Adrenal gland (tissue), 9 donors: ENCODE measurements at regions not wholly inside any gene's neighbourhood (a gene's known extent, or its start where the extent isn't known, plus 50 kb on each side); places are given as distances from the start of the nearest gene placed in this dataset.

Source experiments
- DNase-seq, 7 donors: peaks; one replicate each; pipeline ENCODE4 v3.0.0-alpha.2; 2019 to 2020
- H3K27ac ChIP-seq, 5 donors: fragments of 200-600 bp; sonication (generic) in 4 of 5; 1 replicate in 3 of 5; 2 replicates in 2 of 5; pipeline versions ENCODE4 v1.5.1 to v1.8.0; 2016 to 2020; ENCODE audit warnings: mild to moderate bottlenecking in 1 of 5
- H3K27me3 ChIP-seq: fragments of 200-600 bp; 2 replicates; pipeline ENCODE4 v1.8.0; 2021
- H3K36me3 ChIP-seq, 2 donors: fragments of 200-600 bp; replicated peaks in 1 of 2; 1 replicate in 1 of 2; 2 replicates in 1 of 2; pipeline versions ENCODE4 v1.5.1 to v1.8.0; 2018 to 2022
- H3K4me1 ChIP-seq, 2 donors: fragments of 200-600 bp; replicated peaks in 1 of 2; 1 replicate in 1 of 2; 2 replicates in 1 of 2; pipeline versions ENCODE4 v1.5.1 to v1.8.0; 2018 to 2021
- H3K4me3 ChIP-seq, 4 donors: fragments of 200-600 bp; sonication (generic) in 3 of 4; one replicate each; pipeline ENCODE4 v1.5.1; 2016 to 2018
- H3K9me3 ChIP-seq, 3 donors: fragments of 200-600 bp; sonication (generic) in 1 of 3; replicated peaks in 1 of 3; 1 replicate in 2 of 3; 2 replicates in 1 of 3; pipeline versions ENCODE4 v1.5.1 to v1.8.0; 2016 to 2021
- POLR2A ChIP-seq, 2 donors: fragments of 450-650 bp; IDR thresholded peaks; one replicate each; pipeline ENCODE4 v1.6.1; 2017; ENCODE audit warnings: antibody characterized with exemption in 2 of 2, mild to moderate bottlenecking in 2 of 2, moderate library complexity in 1 of 2
- WGBS, 4 donors: extraction: QIAGEN DNeasy Blood & Tissue Kit in 2 of 4; methylation state at CpG; one replicate each; pipeline versions ENCODE4 v1.1.5 to v1.1.7; 2013 to 2017; 5-methylcytosine and 5-hydroxymethylcytosine counted together
- intact Hi-C, 2 donors: fragments of 100-400 bp; cut with DNase I; formaldehyde crosslinking; loops; one replicate each; pipeline versions ENCODE4 v1.14.1 to v1.15.0; 2022 to 2023
- TF ChIP-seq, protein P1 (sequence below), 6 experiments: fragments of 450-650 bp in 4 of 6; fragments of 200-600 bp in 2 of 6; sonication (generic) in 1 of 6; IDR thresholded peaks; 1 replicate in 5 of 6; 2 replicates in 1 of 6; pipeline versions ENCODE4 v1.5.1 to v1.8.0; 2016 to 2021; ENCODE audit warnings: antibody characterized with exemption in 6 of 6, mild to moderate bottlenecking in 2 of 6, moderate library complexity in 1 of 6
- donor health status: healthy with polysubstance abuse.
- donor health status: Bipolar disorder and iron deficiency.
- donor health status: DM: yes; HTN: yes; CAD: no.
- donor health status: DM: no; HTN: no; CAD: no.
- donor health status: DM: no; HTN: no; CAD: no.

DNA sequence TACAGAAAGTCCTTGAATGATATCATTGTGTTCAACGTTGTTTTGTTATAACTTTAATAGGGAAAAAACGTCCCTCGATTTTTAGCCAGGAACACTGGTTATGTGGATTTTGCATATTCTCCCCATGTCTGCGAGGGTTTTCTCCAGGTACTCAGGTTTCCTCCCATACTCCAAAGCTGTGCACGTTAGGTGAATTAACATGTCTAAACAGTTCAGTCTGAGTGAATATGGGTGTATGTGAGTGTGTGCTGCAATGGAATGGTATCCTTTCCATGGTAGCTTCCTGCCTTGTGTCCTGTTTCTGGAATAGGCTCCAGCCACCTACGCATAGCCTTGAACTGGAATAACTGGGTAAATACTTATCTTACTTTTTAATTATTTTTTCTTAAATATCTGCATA lies 810.8 kb upstream of the ATXN7L3B start:
- no peaks in the 10 kb centered on the region for H3K9me3 ChIP-seq
- TF ChIP-seq, protein P1, sequence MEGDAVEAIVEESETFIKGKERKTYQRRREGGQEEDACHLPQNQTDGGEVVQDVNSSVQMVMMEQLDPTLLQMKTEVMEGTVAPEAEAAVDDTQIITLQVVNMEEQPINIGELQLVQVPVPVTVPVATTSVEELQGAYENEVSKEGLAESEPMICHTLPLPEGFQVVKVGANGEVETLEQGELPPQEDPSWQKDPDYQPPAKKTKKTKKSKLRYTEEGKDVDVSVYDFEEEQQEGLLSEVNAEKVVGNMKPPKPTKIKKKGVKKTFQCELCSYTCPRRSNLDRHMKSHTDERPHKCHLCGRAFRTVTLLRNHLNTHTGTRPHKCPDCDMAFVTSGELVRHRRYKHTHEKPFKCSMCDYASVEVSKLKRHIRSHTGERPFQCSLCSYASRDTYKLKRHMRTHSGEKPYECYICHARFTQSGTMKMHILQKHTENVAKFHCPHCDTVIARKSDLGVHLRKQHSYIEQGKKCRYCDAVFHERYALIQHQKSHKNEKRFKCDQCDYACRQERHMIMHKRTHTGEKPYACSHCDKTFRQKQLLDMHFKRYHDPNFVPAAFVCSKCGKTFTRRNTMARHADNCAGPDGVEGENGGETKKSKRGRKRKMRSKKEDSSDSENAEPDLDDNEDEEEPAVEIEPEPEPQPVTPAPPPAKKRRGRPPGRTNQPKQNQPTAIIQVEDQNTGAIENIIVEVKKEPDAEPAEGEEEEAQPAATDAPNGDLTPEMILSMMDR (IDR thresholded peaks at IDR 0.05) = no peak
- no peak for TF ChIP-seq POLR2A (IDR thresholded peaks at IDR 0.05)
- DNase-seq = no peak
- no peaks in the 10 kb centered on the region for H3K36me3 ChIP-seq
- intact Hi-C loops = no loop called here
- WGBS, 4 donors = 53 to 58% (median 57%) methylated on average over 6 of the region's 6 CpGs
- no peaks in the 10 kb centered on the region for H3K27me3 ChIP-seq
- no peak overlapping the region for H3K4me3 ChIP-seq
- no peak overlapping the region for H3K27ac ChIP-seq
- H3K4me1 ChIP-seq = no peaks in the 10 kb centered on the region

DNA sequence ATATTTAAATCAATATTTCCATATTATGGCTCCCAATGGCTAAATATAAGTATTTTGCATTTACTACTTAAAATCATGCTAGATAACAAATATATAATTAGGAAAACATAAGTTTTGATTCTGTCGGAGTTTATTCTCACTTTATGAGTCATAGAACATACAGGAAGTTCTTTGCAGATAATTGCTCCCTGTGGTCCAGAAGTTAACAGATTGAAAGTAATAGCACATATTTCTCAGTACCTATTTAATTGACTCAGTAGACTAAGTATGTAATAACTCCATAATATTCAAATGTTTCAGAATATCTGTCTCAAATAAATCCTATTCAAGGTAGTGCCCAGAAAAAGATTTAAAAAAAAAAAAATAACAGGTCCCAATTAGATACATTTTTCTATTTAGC lies 806.0 kb upstream of the ATXN7L3B start:
- Histone ChIP-seq H3K4me1 (no peaks in the 10 kb centered on the region), H3K27me3 (no peaks in the 10 kb centered on the region), H3K9me3 (no peaks in the 10 kb centered on the region), H3K36me3 (no peaks in the 10 kb centered on the region), H3K4me3 (no peak overlapping the region), H3K27ac (no peak overlapping the region)
- no peak for DNase-seq
- intact Hi-C loops = no loop called here
- TF ChIP-seq, protein P1 (IDR thresholded peaks at IDR 0.05) = no peak
- no peak for TF ChIP-seq POLR2A (IDR thresholded peaks at IDR 0.05)
- WGBS, 4 donors = 38 to 52% (median 43%) methylated on average over 1 of the region's 1 CpG

DNA sequence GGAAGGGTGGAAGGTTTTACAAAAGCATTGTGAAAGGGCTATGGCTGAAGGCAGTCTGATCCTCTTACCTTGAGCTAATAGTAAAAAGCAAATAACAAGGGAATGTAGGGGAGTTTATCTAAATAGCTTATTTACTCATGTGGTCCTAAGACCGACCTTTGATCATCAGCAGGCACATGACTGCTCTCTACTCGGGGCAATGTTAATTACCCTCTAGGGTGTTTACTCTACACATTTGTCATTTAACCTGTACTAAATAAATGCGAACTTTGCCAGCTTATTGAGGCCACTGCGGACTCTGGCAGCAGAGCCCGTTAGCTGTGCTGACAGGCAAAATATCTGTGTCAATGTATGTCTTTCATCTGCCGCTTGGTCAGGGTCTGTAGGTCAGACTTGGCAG lies 768.3 kb upstream of the ATXN7L3B start:
- no peaks in the 10 kb centered on the region for H3K4me1 ChIP-seq
- H3K36me3 ChIP-seq = no peaks in the 10 kb centered on the region
- no peaks in the 10 kb centered on the region for H3K27me3 ChIP-seq
- H3K9me3 ChIP-seq = no peaks in the 10 kb centered on the region
- no peak overlapping the region for H3K27ac ChIP-seq
- intact Hi-C loops = no loop called here
- WGBS, 4 donors = 48 to 55% (median 53%) methylated on average over 6 of the region's 6 CpGs
- no peak for TF ChIP-seq POLR2A (IDR thresholded peaks at IDR 0.05)
- H3K4me3 ChIP-seq = no peak overlapping the region
- DNase-seq = no peak

DNA sequence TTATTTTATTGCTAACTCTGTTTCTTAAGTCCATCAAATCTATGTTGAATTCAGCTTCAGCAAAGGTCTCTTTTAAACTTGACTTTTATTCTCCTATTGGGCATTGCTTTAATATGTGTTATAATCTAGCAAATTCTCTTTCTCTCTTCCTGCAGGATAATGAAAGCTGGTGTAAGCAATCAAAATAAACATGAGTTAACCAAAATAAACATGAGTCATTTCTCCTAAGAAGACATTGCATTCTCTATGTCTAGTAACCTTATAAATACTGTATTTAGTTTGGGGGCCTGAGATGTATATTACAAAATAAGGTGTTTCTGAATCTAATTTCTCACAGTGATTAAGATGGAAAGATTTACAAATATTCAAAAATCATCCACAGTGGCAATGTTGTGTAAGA lies 739.1 kb upstream of the ATXN7L3B start:
- Histone ChIP-seq H3K4me1 (no peaks in the 10 kb centered on the region), H3K9me3 (no peaks in the 10 kb centered on the region), H3K36me3 (no peaks in the 10 kb centered on the region), H3K27me3 (no peaks in the 10 kb centered on the region), H3K27ac (no peak overlapping the region), H3K4me3 (no peak overlapping the region)
- intact Hi-C loops = no loop called here
- TF ChIP-seq, protein P1 (IDR thresholded peaks at IDR 0.05) = no peak
- TF ChIP-seq POLR2A (IDR thresholded peaks at IDR 0.05) = no peak
- DNase-seq = no peak

DNA sequence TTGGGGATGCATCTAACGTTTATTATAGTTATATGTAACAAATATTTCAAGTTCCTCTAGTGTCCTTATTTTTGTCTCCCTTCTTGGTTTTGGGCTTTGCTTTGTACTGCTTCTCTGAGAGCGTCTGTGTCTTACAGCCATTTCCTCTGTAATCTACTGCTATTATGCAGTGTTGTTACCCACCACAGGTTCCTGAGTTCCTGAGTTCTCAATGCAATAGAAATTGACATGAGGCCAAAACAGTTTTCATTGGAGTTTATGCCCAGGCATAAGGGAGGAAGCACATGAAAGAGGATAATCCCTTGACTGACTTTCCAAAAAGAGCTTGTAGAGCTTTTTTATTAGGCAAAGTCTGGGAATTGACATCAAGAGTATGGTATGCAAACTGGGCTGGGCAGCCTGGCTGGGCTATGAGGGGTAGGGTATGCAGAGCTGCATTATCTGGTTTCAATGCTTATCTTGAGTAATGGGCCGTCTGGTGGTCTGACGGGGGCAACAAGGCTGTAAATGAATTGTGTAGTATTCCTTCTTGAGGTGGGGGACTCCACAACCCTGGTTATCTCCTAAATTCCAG lies 722.5 kb upstream of the ATXN7L3B start:
- H3K27ac ChIP-seq = no peak overlapping the region
- TF ChIP-seq, protein P1 (IDR thresholded peaks at IDR 0.05) = no peak
- no peak for TF ChIP-seq POLR2A (IDR thresholded peaks at IDR 0.05)
- H3K4me1 ChIP-seq = no peaks in the 10 kb centered on the region
- H3K36me3 ChIP-seq = no peaks in the 10 kb centered on the region
- no peaks in the 10 kb centered on the region for H3K27me3 ChIP-seq
- no peak for DNase-seq
- no peaks in the 10 kb centered on the region for H3K9me3 ChIP-seq
- no peak overlapping the region for H3K4me3 ChIP-seq
- intact Hi-C loops = no loop called here
- WGBS, 4 donors = 45 to 59% (median 49%) methylated on average over 4 of the region's 4 CpGs
